ENCODE measurements at regions not wholly inside any gene's neighbourhood (a gene's known extent, or its start where the extent isn't known, plus 50 kb on each side); places are given as distances from the start of the nearest gene placed in this dataset.

DNA sequence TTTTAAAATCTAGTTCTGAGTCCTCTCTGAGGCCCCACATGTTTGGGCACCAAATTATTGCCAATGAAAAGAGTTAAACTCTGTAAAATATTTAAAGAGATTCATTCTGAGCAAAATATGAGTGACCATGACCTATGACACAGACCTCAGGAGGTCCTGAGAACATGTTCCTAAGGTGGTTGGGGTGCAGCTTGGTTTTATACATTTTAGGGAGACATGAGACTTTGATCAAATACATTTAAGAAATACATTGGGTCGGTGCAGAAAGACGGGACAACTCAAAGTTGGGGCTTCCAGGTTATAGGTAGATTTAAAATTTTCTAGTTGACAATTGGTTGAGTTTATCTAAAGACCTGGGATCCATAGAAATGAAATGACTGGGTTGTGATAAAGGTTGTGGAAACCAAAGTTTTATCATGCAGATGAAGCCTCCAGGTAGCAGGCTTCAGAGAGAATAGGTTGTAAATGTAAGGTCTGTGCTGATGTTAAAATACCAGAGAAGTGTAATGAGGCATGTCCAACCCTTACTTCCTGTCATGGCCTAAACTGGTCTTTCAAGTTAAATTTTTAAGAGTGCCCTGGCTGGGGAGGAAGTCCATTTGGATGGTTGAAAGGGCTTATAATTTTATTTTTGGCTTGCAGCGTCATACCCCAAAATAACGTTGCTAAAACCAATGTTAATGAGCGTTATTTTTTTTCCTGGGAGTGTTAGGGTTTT, 274.9 kb downstream of the NUF2 start:
- CTCF ChIA-PET = no interaction called here
- Histone ChIP-seq H3K9ac (ENCODE audit: control insufficient read depth, insufficient read depth, low read length) (no peak overlapping the region), H2AFZ (ENCODE audit: control insufficient read depth, low read depth, low read length) (no peak overlapping the region), H3K36me3 (ENCODE audit: control insufficient read depth in 2 of 2, insufficient read depth in 2 of 2, low read length in 1 of 2) (no peaks in the 10 kb centered on the region), H3K9me3 (replicated peaks; ENCODE audit: control insufficient read depth, insufficient read depth, low read length) (no peaks in the 10 kb centered on the region), H3K27me3 (replicated peaks in 1 of 2; ENCODE audit: control insufficient read depth in 2 of 2, insufficient read depth in 2 of 2, low read length in 1 of 2) (no peaks in the 10 kb centered on the region), H4K20me1 (ENCODE audit: control insufficient read depth, insufficient read depth) (no peaks in the 10 kb centered on the region), H3K4me1 (ENCODE audit: control insufficient read depth, insufficient read depth, low read length) (no peaks in the 10 kb centered on the region), H3K79me2 (ENCODE audit: control insufficient read depth, insufficient read depth, low read length) (no peaks in the 10 kb centered on the region), H3K27ac (ENCODE audit: control insufficient read depth, insufficient read depth) (no peak overlapping the region), H3K4me2 (ENCODE audit: control insufficient read depth, insufficient read depth) (no peak overlapping the region), H3K4me3 (no peak overlapping the region)
- POLR2A ChIA-PET = no interaction called here
- SMC1A ChIA-PET (ENCODE audit: uncharacterized antibody, unreplicated experiment) = no interaction called here
- no peak for ATAC-seq
- 0% methylated on average over 5 of the region's 5 CpGs for WGBS (ENCODE audit: insufficient coverage, insufficient replicate concordance, low lambda C conversion rate, missing lambda C conversion rate)
- no TSS peak for BruUV-seq (replicated peaks)
- TF ChIP-seq HSF1 (IDR thresholded peaks at IDR 0.05; ENCODE audit: low read depth, low read length) (no peak), RUNX3 (IDR thresholded peaks at IDR 0.05; ENCODE audit: low read length) (no peak), NFYB (IDR thresholded peaks at IDR 0.05; ENCODE audit: insufficient read depth, low read depth, low read length) (no peak), BMI1 (IDR thresholded peaks at IDR 0.05; ENCODE audit: borderline replicate concordance) (no peak), SMC3 (IDR thresholded peaks at IDR 0.05; ENCODE audit: borderline replicate concordance, low read length) (no peak), SRF (IDR thresholded peaks at IDR 0.05; ENCODE audit: low read depth in 2 of 2, low read length in 2 of 2) (no peak)
- no peak for FAIRE-seq
- in situ Hi-C loops (cut with MboI) (no loop called here), intact Hi-C loops (cut with micrococcal nuclease; ENCODE audit: unreplicated experiment) (no loop called here)
- no peak for DNase-seq (ENCODE audit: low read depth, low spot score)
- RAD21 ChIA-PET (ENCODE audit: unreplicated experiment) = no interaction called here

- DNase-seq (ENCODE audit: low read depth, low spot score) (no peak), FAIRE-seq (no peak), ATAC-seq (no peak)
- CTCF ChIA-PET = no interaction called here
- no TSS peak for BruUV-seq (replicated peaks)
- Histone ChIP-seq H4K20me1 (ENCODE audit: control insufficient read depth, insufficient read depth) (no peaks in the 10 kb centered on the region), H3K9ac (ENCODE audit: control insufficient read depth, insufficient read depth, low read length) (no peak overlapping the region), H3K79me2 (ENCODE audit: control insufficient read depth, insufficient read depth, low read length) (no peaks in the 10 kb centered on the region), H3K4me2 (ENCODE audit: control insufficient read depth, insufficient read depth) (no peak overlapping the region), H3K9me3 (replicated peaks; ENCODE audit: control insufficient read depth, insufficient read depth, low read length) (no peaks in the 10 kb centered on the region), H3K27ac (ENCODE audit: control insufficient read depth, insufficient read depth) (no peak overlapping the region), H2AFZ (ENCODE audit: control insufficient read depth, low read depth, low read length) (no peak overlapping the region), H3K36me3 (ENCODE audit: control insufficient read depth in 2 of 2, insufficient read depth in 2 of 2, low read length in 1 of 2) (no peaks in the 10 kb centered on the region), H3K4me3 (no peak overlapping the region), H3K4me1 (ENCODE audit: control insufficient read depth, insufficient read depth, low read length) (no peaks in the 10 kb centered on the region), H3K27me3 (replicated peaks in 1 of 2; ENCODE audit: control insufficient read depth in 2 of 2, insufficient read depth in 2 of 2, low read length in 1 of 2) (no peaks in the 10 kb centered on the region)
- intact Hi-C loops (cut with micrococcal nuclease; ENCODE audit: unreplicated experiment) = no loop called here
- SMC1A ChIA-PET (ENCODE audit: uncharacterized antibody, unreplicated experiment) = no interaction called here
- in situ Hi-C loops (cut with MboI) = no loop called here
- RAD21 ChIA-PET (ENCODE audit: unreplicated experiment) = no interaction called here
- POLR2A ChIA-PET = no interaction called here
- 36% methylated on average over 6 of the region's 6 CpGs for WGBS (ENCODE audit: insufficient coverage, insufficient replicate concordance, low lambda C conversion rate, missing lambda C conversion rate)
- TF ChIP-seq EED (IDR thresholded peaks at IDR 0.05; ENCODE audit: low read depth) (no peak), ELK1 (IDR thresholded peaks at IDR 0.05; ENCODE audit: low read depth, low read length) (no peak), SREBF1 (IDR thresholded peaks at IDR 0.05; ENCODE audit: low read length) (no peak), FOS (IDR thresholded peaks at IDR 0.05; ENCODE audit: borderline replicate concordance, extremely low read depth, insufficient read length) (no peak), CBFB (IDR thresholded peaks at IDR 0.05; ENCODE audit: low read depth) (no peak)
- TF ChIP-seq, protein P1, sequence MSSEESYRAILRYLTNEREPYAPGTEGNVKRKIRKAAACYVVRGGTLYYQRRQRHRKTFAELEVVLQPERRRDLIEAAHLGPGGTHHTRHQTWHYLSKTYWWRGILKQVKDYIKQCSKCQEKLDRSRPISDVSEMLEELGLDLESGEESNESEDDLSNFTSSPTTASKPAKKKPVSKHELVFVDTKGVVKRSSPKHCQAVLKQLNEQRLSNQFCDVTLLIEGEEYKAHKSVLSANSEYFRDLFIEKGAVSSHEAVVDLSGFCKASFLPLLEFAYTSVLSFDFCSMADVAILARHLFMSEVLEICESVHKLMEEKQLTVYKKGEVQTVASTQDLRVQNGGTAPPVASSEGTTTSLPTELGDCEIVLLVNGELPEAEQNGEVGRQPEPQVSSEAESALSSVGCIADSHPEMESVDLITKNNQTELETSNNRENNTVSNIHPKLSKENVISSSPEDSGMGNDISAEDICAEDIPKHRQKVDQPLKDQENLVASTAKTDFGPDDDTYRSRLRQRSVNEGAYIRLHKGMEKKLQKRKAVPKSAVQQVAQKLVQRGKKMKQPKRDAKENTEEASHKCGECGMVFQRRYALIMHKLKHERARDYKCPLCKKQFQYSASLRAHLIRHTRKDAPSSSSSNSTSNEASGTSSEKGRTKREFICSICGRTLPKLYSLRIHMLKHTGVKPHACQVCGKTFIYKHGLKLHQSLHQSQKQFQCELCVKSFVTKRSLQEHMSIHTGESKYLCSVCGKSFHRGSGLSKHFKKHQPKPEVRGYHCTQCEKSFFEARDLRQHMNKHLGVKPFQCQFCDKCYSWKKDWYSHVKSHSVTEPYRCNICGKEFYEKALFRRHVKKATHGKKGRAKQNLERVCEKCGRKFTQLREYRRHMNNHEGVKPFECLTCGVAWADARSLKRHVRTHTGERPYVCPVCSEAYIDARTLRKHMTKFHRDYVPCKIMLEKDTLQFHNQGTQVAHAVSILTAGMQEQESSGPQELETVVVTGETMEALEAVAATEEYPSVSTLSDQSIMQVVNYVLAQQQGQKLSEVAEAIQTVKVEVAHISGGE (CRISPR knock-in tag; IDR thresholded peaks at IDR 0.05) = no peak
These were observed 282.6 kb downstream of the NUF2 start for GRCh38 chr1:163604321-163604720.
